Activated T-cell treated with anti-CD3 and anti-CD28 coated beads, Interleukin-2, amount 50 U/mL, for 72 hours (primary cell): ENCODE measurements at regions not wholly inside any gene's neighbourhood (a gene's known extent, or its start where the extent isn't known, plus 50 kb on each side); places are given as distances from the start of the nearest gene placed in this dataset.
"Not testable (repeated sequence)": the region's sequence is repeated elsewhere in the genome, so short reads cannot be mapped to it uniquely, and the experiment has no call there.

Source experiments
- ATAC-seq, 2 donors: fragments of 150-1000 bp; cut with Tn5 transposase; replicated peaks in 1 of 2; 2 replicates each; pipeline ENCODE4 v1.10.0; 2021; ENCODE audit warnings: moderate library complexity in 2 of 2, mild to moderate bottlenecking in 1 of 2
- DNase-seq, 2 donors: peaks; one replicate each; pipeline ENCODE4 v3.0.0; 2021 to 2022; ENCODE audit warnings: mixed read lengths in 1 of 2
- H3K27ac Mint-ChIP-seq: one replicate; pipeline ENCODE4 v1.8.0; 2022; ENCODE audit warnings: mild to moderate bottlenecking, moderate library complexity, mixed read lengths
- H3K27me3 Mint-ChIP-seq: one replicate; pipeline ENCODE4 v1.8.0; 2022; ENCODE audit warnings: low read depth, mixed read lengths
- H3K36me3 Mint-ChIP-seq, 2 donors: one replicate each; pipeline ENCODE4 v1.8.0; 2022; ENCODE audit warnings: mixed read lengths in 2 of 2, mild to moderate bottlenecking in 1 of 2; ENCODE audit not compliant: insufficient read depth in 2 of 2
- H3K4me1 Mint-ChIP-seq: one replicate; pipeline ENCODE4 v1.8.0; 2022; ENCODE audit warnings: low read depth, mixed read lengths
- H3K4me3 Mint-ChIP-seq, 2 donors: one replicate each; pipeline ENCODE4 v1.8.0; 2022; ENCODE audit warnings: mild to moderate bottlenecking in 2 of 2, mixed read lengths in 2 of 2, moderate library complexity in 2 of 2
- H3K9me3 Mint-ChIP-seq, 2 donors: one replicate each; pipeline ENCODE4 v1.8.0; 2022; ENCODE audit warnings: mixed read lengths in 2 of 2

GRCh38 chr3:3992312-3992874, 193.2 kb downstream of the LRRN1 start:
- Mint-ChIP-seq H3K36me3 (peaks cover 0 to 2% of the 10 kb centered on the region in 2 donors), H3K4me1 (no peaks in the 10 kb centered on the region), H3K4me3 (no peak overlapping the region), H3K9me3 (peaks cover 0 to 6% of the 10 kb centered on the region in 2 donors), H3K27me3 (no peaks in the 10 kb centered on the region), H3K27ac (no peak overlapping the region)
- DNase-seq (no peak), ATAC-seq (no peak)

GRCh38 chr3:3998140-3998922, 199.1 kb downstream of the LRRN1 start:
- Mint-ChIP-seq H3K27ac (no peak overlapping the region), H3K4me3 (no peak overlapping the region), H3K36me3 (peaks cover 0 to 2% of the 10 kb centered on the region in 2 donors), H3K4me1 (no peaks in the 10 kb centered on the region), H3K27me3 (no peaks in the 10 kb centered on the region), H3K9me3 (peaks cover 0 to 6% of the 10 kb centered on the region in 2 donors)
- DNase-seq, result peak; percentile 21 to 36
- ATAC-seq, result peak; percentile 36 to 47

DNA sequence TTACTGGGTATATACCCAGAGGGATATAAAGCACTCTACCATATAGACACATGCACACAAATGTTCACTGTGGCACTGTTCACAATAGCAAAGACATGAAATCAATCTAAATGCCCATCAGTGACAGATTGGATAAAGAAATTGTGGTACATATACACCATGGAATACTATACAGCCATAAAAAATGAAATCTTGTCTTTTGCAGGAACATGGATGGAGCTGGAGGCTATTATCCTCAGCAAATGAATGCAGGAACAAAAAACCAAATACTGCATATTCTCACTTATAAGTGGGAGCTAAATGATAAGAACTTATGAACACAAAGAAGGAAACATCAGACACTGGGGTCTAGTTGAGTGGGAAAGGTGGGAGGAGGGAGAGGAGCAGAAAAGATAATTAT, 200.1 kb downstream of the LRRN1 start:
- DNase-seq, ATAC-seq, H3K9me3 Mint-ChIP-seq, H3K4me3 Mint-ChIP-seq, H3K27me3 Mint-ChIP-seq, H3K27ac Mint-ChIP-seq, H3K4me1 Mint-ChIP-seq, H3K36me3 Mint-ChIP-seq: not testable (repeated sequence)

DNA sequence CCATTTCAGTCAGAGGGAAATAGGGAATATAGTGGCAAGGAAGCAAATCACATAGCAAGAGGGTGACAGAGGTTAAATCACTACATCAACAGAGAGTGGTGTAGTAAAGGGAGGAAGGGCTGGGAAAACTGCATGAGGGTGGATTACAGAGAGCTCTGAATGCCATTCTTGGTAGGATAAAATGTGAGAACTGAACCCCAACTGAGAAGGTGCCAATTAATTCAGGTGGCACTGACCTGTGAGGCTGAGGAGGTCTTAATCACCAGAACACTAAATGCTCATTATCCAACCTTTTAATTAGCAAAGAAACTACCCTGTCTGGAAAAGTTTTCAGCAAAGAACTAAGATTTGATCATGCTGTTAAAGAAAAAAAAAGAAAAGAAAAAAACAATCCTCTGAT, 202.7 kb downstream of the LRRN1 start:
- Mint-ChIP-seq H3K4me1 (no peaks in the 10 kb centered on the region), H3K27me3 (no peaks in the 10 kb centered on the region), H3K27ac (no peak overlapping the region), H3K4me3 (no peak overlapping the region), H3K36me3 (no peaks in the 10 kb centered on the region), H3K9me3 (no peaks in the 10 kb centered on the region)
- DNase-seq, result no peak
- no peak for ATAC-seq

DNA sequence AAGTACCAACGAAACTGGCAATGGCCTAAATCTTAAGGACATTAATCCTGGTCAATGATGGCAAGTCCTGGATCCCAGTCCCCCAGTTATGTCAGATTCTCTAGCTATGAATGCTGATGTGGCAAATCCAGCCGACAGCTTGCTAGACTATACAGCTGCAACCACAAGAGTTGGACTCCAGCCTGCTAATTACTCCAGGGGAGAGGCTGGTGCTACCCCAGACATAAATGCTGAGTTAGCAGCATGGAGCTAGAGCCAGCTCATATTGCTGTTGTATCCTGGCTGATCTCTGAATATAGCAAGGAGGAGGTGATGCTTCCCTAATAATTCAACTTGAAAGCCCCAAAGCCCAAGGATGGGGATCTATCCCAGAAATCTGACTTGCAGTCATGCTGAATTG, 207.1 kb downstream of the LRRN1 start:
- Mint-ChIP-seq H3K4me1 (no peaks in the 10 kb centered on the region), H3K27ac (no peak overlapping the region), H3K36me3 (no peaks in the 10 kb centered on the region), H3K4me3 (no peak overlapping the region), H3K27me3 (no peaks in the 10 kb centered on the region), H3K9me3 (no peaks in the 10 kb centered on the region)
- DNase-seq (no peak), ATAC-seq (no peak)

DNA sequence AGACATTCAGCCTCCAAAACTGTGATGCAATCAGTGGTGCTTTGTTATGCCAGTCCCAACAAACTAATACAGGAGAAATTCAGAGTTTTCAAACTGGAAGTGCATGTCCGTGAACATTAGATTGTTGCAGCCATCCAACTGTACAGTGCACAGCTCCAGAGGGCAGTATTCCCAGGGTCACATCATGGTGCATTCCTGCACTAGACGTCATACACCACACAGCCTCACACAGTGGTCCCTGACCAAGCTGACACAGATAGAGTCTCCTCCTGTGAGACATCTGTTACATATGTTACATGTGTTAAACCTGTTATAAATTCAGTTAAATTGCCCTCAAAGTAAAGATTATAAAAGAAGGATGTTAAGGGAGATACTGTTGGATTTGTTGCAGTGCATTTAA, 209.0 kb downstream of the LRRN1 start:
- H3K4me3 Mint-ChIP-seq, result no peak overlapping the region
- DNase-seq (no peak), ATAC-seq (no peak)
- peaks cover 0 to 1% of the 10 kb centered on the region in 2 donors for H3K36me3 Mint-ChIP-seq
- H3K27me3 Mint-ChIP-seq, result no peaks in the 10 kb centered on the region
- no peak overlapping the region for H3K27ac Mint-ChIP-seq
- no peaks in the 10 kb centered on the region for H3K9me3 Mint-ChIP-seq
- no peaks in the 10 kb centered on the region for H3K4me1 Mint-ChIP-seq

GRCh38 chr3:4011166-4011565, 211.9 kb downstream of the LRRN1 start:
- Mint-ChIP-seq H3K27me3 (no peaks in the 10 kb centered on the region), H3K27ac (no peak overlapping the region), H3K4me1 (no peaks in the 10 kb centered on the region), H3K9me3 (no peaks in the 10 kb centered on the region), H3K36me3 (peaks cover 0 to 1% of the 10 kb centered on the region in 2 donors), H3K4me3 (no peak overlapping the region)
- DNase-seq (no peak), ATAC-seq (no peak)

GRCh38 chr3:4015426-4015825, 216.2 kb downstream of the LRRN1 start:
- H3K27me3 Mint-ChIP-seq, result no peaks in the 10 kb centered on the region
- ATAC-seq, result no peak
- H3K9me3 Mint-ChIP-seq, result no peaks in the 10 kb centered on the region
- no peak overlapping the region for H3K4me3 Mint-ChIP-seq
- no peak overlapping the region for H3K27ac Mint-ChIP-seq
- H3K4me1 Mint-ChIP-seq, result no peaks in the 10 kb centered on the region
- DNase-seq, result no peak
- H3K36me3 Mint-ChIP-seq, result peaks cover 0 to 1% of the 10 kb centered on the region in 2 donors

- ATAC-seq (no peak), DNase-seq (no peak)
- Mint-ChIP-seq H3K9me3 (no peaks in the 10 kb centered on the region), H3K36me3 (no peaks in the 10 kb centered on the region), H3K4me3 (no peak overlapping the region), H3K27me3 (no peaks in the 10 kb centered on the region), H3K27ac (no peak overlapping the region), H3K4me1 (no peaks in the 10 kb centered on the region)
These were observed 220.3 kb downstream of the LRRN1 start for GRCh38 chr3:4019501-4019900.

- no peaks in the 10 kb centered on the region for H3K36me3 Mint-ChIP-seq
- H3K4me1 Mint-ChIP-seq, result no peaks in the 10 kb centered on the region
- H3K4me3 Mint-ChIP-seq, result no peak overlapping the region
- H3K9me3 Mint-ChIP-seq, result no peaks in the 10 kb centered on the region
- ATAC-seq (no peak), DNase-seq (no peak)
- H3K27ac Mint-ChIP-seq, result no peak overlapping the region
- H3K27me3 Mint-ChIP-seq, result no peaks in the 10 kb centered on the region
These were observed 221.9 kb downstream of the LRRN1 start for GRCh38 chr3:4021162-4021561.

DNA sequence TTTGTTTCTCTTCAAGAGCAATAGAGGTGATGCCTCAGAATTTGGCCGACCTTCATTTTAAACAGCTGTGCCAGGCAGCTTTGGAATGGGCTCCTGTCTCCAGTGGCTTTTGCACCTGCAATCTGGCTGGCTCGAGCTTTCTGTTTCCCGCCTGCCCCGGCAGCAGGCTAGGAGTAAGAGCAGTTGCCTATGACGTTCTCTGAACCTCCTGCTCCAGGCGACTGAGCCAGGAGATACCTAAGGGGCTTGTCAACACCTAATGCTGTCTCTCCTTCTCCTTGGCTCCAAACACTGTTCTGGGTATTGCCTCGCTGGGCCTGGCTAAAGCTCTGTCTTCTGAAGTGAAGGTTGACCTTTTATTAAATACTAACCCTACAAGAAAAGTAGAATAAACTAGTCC, 229.9 kb downstream of the LRRN1 start:
- no peaks in the 10 kb centered on the region for H3K36me3 Mint-ChIP-seq
- DNase-seq (no peak), ATAC-seq (no peak)
- H3K4me1 Mint-ChIP-seq, result no peaks in the 10 kb centered on the region
- H3K9me3 Mint-ChIP-seq, result no peaks in the 10 kb centered on the region
- no peak overlapping the region for H3K27ac Mint-ChIP-seq
- no peak overlapping the region for H3K4me3 Mint-ChIP-seq
- no peaks in the 10 kb centered on the region for H3K27me3 Mint-ChIP-seq

GRCh38 chr3:4030624-4031023, 231.4 kb downstream of the LRRN1 start:
- no peak for DNase-seq
- ATAC-seq, result no peak
- no peaks in the 10 kb centered on the region for H3K4me1 Mint-ChIP-seq
- no peaks in the 10 kb centered on the region for H3K36me3 Mint-ChIP-seq
- no peak overlapping the region for H3K27ac Mint-ChIP-seq
- no peaks in the 10 kb centered on the region for H3K9me3 Mint-ChIP-seq
- no peak overlapping the region for H3K4me3 Mint-ChIP-seq
- H3K27me3 Mint-ChIP-seq, result no peaks in the 10 kb centered on the region

DNA sequence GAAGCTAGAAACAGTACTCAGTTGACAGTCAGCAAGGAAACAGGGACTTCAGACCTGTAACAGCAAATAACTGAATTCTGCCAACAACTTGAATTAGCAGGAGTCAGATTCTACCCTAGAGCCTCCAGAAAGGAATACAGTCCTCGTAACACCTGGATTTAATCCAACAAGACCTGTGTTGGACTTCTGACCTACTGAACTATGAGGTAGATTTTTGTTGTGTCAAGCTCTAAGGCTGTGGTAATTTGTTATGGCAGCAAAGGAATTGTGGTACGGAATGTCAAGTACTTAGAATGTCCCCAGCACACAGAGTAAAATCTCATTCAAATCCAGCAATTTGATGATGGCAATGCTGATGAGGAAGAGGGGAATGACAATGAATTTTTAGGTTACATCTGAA, 234.1 kb downstream of the LRRN1 start:
- Mint-ChIP-seq H3K36me3 (no peaks in the 10 kb centered on the region), H3K27me3 (no peaks in the 10 kb centered on the region), H3K4me3 (no peak overlapping the region), H3K27ac (no peak overlapping the region), H3K4me1 (no peaks in the 10 kb centered on the region), H3K9me3 (no peaks in the 10 kb centered on the region)
- DNase-seq (no peak), ATAC-seq (no peak)

GRCh38 chr3:4036046-4036445, 236.8 kb downstream of the LRRN1 start:
- Mint-ChIP-seq H3K27me3 (no peaks in the 10 kb centered on the region), H3K9me3 (no peaks in the 10 kb centered on the region), H3K4me1 (no peaks in the 10 kb centered on the region), H3K27ac (no peak overlapping the region), H3K4me3 (no peak overlapping the region), H3K36me3 (no peaks in the 10 kb centered on the region)
- ATAC-seq (no peak), DNase-seq (no peak)
